Gastrocnemius medialis (tissue), 4 donors: ENCODE measurements at regions not wholly inside any gene's neighbourhood (a gene's known extent, or its start where the extent isn't known, plus 50 kb on each side); places are given as distances from the start of the nearest gene placed in this dataset.

Source experiments
- CTCF ChIP-seq, 5 experiments: fragments of 450-650 bp in 3 of 5; fragments of 200-600 bp in 2 of 5; sonication (generic) in 2 of 5; IDR thresholded peaks in 4 of 5; conservative IDR thresholded peaks in 1 of 5; 1 replicate in 4 of 5; 2 replicates in 1 of 5; pipeline ENCODE4 v1.5.1; 2016 to 2019; ENCODE audit warnings: antibody characterized with exemption in 5 of 5, mild to moderate bottlenecking in 3 of 5, moderate library complexity in 3 of 5
- POLR2A ChIP-seq, 2 donors: fragments of 450-650 bp; IDR thresholded peaks; one replicate each; pipeline ENCODE4 v1.6.1; 2017; ENCODE audit warnings: antibody characterized with exemption in 2 of 2, mild to moderate bottlenecking in 2 of 2, moderate library complexity in 2 of 2

- TF ChIP-seq POLR2A (IDR thresholded peaks at IDR 0.05) = no peak
- TF ChIP-seq CTCF (IDR thresholded peaks at IDR 0.05 in 4 of 5, conservative IDR thresholded peaks at IDR 0.05 in 1 of 5) = no peak
Observed at GRCh38 chr11:70707821-70708220, 309.5 kb downstream of the CTTN start.
